ENCODE measurements at regions not wholly inside any gene's neighbourhood (a gene's known extent, or its start where the extent isn't known, plus 50 kb on each side); places are given as distances from the start of the nearest gene placed in this dataset.

- Histone ChIP-seq H3K36me3 (replicated peaks in 1 of 2; ENCODE audit: control insufficient read depth in 1 of 2, insufficient read depth in 2 of 2, low read length in 2 of 2) (no peaks in the 10 kb centered on the region), H3K27me3 (ENCODE audit: control insufficient read depth in 1 of 2, insufficient read depth in 2 of 2, low read length in 2 of 2) (peaks cover 0 to 20% of the 10 kb centered on the region in 2 experiments; a peak in 4 of 5 replicates), H3K9me3 (ENCODE audit: low read length) (no peaks in the 10 kb centered on the region), H3K9ac (ENCODE audit: insufficient read depth, low read depth, low read length) (no peak overlapping the region), H2AFZ (ENCODE audit: low read length) (no peak overlapping the region), H4K20me1 (ENCODE audit: insufficient read depth, low read length) (no peaks in the 10 kb centered on the region), H3K4me3 (replicated peaks in 1 of 3; ENCODE audit: insufficient read depth in 1 of 3, low read depth in 2 of 3, low read length in 3 of 3) (no peak overlapping the region), H3K4me2 (ENCODE audit: low read depth, low read length) (no peak overlapping the region), H3K4me1 (ENCODE audit: insufficient read depth, low read length) (peaks cover 11% of the 10 kb centered on the region), H3K27ac (ENCODE audit: extremely low read length, insufficient read depth, low read length) (no peak overlapping the region), H3K79me2 (ENCODE audit: insufficient read depth, low read length) (no peaks in the 10 kb centered on the region)
- FAIRE-seq (no peak), DNase-seq (ENCODE audit: low spot score) (no peak), ATAC-seq (no peak)
- ChIA-PET CTCF (ENCODE audit: low intra/inter-chr PET ratio, low total read pairs) (no interaction called here), POLR2A (no interaction called here)
- in situ Hi-C loops (cut with HindIII; ENCODE audit: extremely low pct_ligation_motif_present, low pct_unique_long_range_greater_than_20kb) = loop anchor here (25.0 kb wide), 1 partner anchor 916 kb away; no protein-coding TSS in a partner anchor
- no TSS peak for BruUV-seq (replicated peaks)
- WGBS (ENCODE audit: low lambda C conversion rate) = 59% methylated on average over 5 of the region's 5 CpGs
- intact Hi-C loops (cut with micrococcal nuclease; ENCODE audit: unreplicated experiment) = no loop called here
- TF ChIP-seq MXD3 (CRISPR knock-in tag; IDR thresholded peaks at IDR 0.05) = no peak
- TF ChIP-seq ZNF496 (CRISPR knock-in tag; IDR thresholded peaks at IDR 0.05; ENCODE audit: insufficient replicate concordance) = no peak
- no peak for TF ChIP-seq MYC (CRISPR knock-in tag; IDR thresholded peaks at IDR 0.05; ENCODE audit: borderline replicate concordance)
- TF ChIP-seq SIX4 (CRISPR knock-in tag; IDR thresholded peaks at IDR 0.05) = no peak
- no peak for TF ChIP-seq KDM5B (CRISPR knock-in tag; IDR thresholded peaks at IDR 0.05; ENCODE audit: borderline replicate concordance)
- TF ChIP-seq ZNF407 (CRISPR knock-in tag; IDR thresholded peaks at IDR 0.05; ENCODE audit: not compliant biosample characterization) = no peak
- TF ChIP-seq NFIC (IDR thresholded peaks at IDR 0.05; ENCODE audit: low read length) = no peak
- no peak for TF ChIP-seq MTF1 (CRISPR knock-in tag; IDR thresholded peaks at IDR 0.05)
- no peak for TF ChIP-seq ZFP36L1 (CRISPR knock-in tag; IDR thresholded peaks at IDR 0.05)
- TF ChIP-seq ZBTB26 (CRISPR knock-in tag; IDR thresholded peaks at IDR 0.05; ENCODE audit: borderline replicate concordance) = no peak
- TF ChIP-seq ZNF460 (CRISPR knock-in tag; IDR thresholded peaks at IDR 0.05; ENCODE audit: borderline replicate concordance) = no peak
These were observed 101.7 kb upstream of the SPACA1 start for GRCh38 chr6:87945966-87946365.
